ENCODE measurements at regions not wholly inside any gene's neighbourhood (a gene's known extent, or its start where the extent isn't known, plus 50 kb on each side); places are given as distances from the start of the nearest gene placed in this dataset.

DNA sequence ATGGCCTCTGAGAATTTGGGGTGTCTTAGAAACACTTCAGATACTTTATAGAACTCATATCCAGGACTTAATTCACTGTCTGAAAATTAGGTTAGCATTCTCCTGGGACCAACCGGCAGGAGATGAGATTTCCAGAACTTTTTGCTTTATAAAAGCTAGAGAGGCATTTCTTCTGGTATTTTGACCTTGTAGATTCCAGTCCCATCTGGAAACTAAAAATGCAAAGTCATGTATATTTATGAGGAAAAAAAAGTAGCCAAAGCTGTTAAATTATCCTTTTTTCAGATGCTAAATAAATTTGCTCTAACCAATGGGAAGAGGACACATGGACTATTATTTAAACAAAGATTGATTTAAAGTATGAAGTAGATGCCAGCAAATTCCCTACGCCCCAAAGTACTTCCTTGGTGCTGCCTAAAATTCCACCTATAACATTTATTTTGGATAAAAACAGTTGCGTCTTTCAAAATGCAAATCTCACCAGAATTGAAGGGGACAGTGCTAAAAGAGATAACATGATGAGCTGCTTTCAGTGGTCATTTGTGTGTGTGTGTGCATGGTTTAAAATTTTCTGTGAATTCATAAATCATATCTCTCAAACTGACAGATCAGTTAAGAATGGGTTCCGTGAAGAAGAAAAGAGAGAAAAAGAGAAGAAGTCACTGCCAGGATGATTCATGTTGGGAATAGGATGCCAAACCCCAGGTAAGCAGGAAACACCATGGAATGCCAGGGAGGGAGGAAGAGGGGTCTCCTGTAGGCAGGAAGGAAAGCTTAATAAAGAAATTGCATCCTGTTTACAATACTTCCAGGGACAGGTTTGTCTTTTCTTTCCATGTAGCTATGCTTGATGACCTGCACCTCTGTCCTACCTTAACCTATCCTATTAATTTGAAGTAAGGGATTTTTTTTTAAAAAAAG is 97.7 kb upstream of the RGS6 start:
- ChIA-PET POLR2A (ENCODE audit: partially characterized antibody) (no interaction called here), CTCF (ENCODE audit: partially characterized antibody) (interaction anchor here (2.7 kb wide), 1 partner anchor 20 kb away, joined by 10 read pairs; no protein-coding TSS in a partner anchor)
- intact Hi-C loops (cut with micrococcal nuclease): no loop called here
- Mint-ChIP-seq H3K4me3 (no peak overlapping the region), H3K27ac (no peak overlapping the region), H3K27me3 (peaks cover 7 to 8% of the 10 kb centered on the region in 2 donors), H3K36me3 (no peaks in the 10 kb centered on the region), H3K4me1 (no peaks in the 10 kb centered on the region), H3K9me3 (peaks cover 1 to 28% (median 17%) of the 10 kb centered on the region in 8 donors)
- no peak overlapping the region for H3K27ac ChIP-seq (ENCODE audit: low read depth, low read length)
- no peak for DNase-seq
- no peaks in the 10 kb centered on the region for H3K9me3 ChIP-seq (ENCODE audit: control insufficient read depth in 1 of 2, low read length in 2 of 2)
- H3K36me3 ChIP-seq (ENCODE audit: insufficient read depth, low read length): no peaks in the 10 kb centered on the region
- H3K27me3 ChIP-seq (ENCODE audit: insufficient read depth, low read length): no peaks in the 10 kb centered on the region
- H3K4me1 ChIP-seq (ENCODE audit: insufficient read depth, low read length): no peaks in the 10 kb centered on the region
- no peak overlapping the region for H3K4me3 ChIP-seq (ENCODE audit: low read length in 2 of 2)

DNA sequence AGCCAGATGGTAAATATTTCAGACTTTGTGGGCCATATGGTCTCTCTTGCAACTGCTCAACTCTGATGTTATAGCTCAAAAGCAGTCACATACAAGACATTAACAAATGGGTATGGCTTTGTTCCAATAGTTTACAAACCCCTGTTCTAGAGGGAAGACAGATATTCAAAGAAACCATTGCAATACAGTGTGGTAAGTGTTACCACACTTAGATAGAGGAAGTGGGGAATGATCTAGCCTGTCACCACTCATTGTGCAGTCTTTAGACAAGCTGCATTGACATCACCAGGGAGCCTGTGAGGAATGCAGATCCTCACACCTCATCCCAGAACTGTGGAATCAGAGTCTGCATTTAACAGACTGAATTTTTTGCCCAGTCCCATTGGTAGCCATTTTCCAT is 80.0 kb upstream of the RGS6 start:
- H3K4me3 Mint-ChIP-seq: no peak overlapping the region
- peaks cover 5% of the 10 kb centered on the region for H3K27me3 ChIP-seq (ENCODE audit: insufficient read depth, low read length)
- H3K27me3 Mint-ChIP-seq: peaks cover 29 to 33% of the 10 kb centered on the region in 2 donors
- no peaks in the 10 kb centered on the region for H3K36me3 ChIP-seq (ENCODE audit: insufficient read depth, low read length)
- no peaks in the 10 kb centered on the region for H3K4me1 ChIP-seq (ENCODE audit: insufficient read depth, low read length)
- H3K27ac ChIP-seq (ENCODE audit: low read depth, low read length): no peak overlapping the region
- H3K36me3 Mint-ChIP-seq: no peaks in the 10 kb centered on the region
- no peak overlapping the region for H3K27ac Mint-ChIP-seq
- ChIA-PET POLR2A (ENCODE audit: partially characterized antibody) (no interaction called here), CTCF (ENCODE audit: partially characterized antibody) (no interaction called here)
- H3K4me1 Mint-ChIP-seq: peaks cover 0 to 5% (median 2%) of the 10 kb centered on the region in 4 donors
- intact Hi-C loops (cut with micrococcal nuclease): no loop called here
- no peak for DNase-seq
- H3K9me3 Mint-ChIP-seq: peaks cover 0 to 18% (median 13%) of the 10 kb centered on the region in 8 donors
- H3K9me3 ChIP-seq (ENCODE audit: control insufficient read depth in 1 of 2, low read length in 2 of 2): no peaks in the 10 kb centered on the region
- H3K4me3 ChIP-seq (ENCODE audit: low read length in 2 of 2): no peak overlapping the region

DNA sequence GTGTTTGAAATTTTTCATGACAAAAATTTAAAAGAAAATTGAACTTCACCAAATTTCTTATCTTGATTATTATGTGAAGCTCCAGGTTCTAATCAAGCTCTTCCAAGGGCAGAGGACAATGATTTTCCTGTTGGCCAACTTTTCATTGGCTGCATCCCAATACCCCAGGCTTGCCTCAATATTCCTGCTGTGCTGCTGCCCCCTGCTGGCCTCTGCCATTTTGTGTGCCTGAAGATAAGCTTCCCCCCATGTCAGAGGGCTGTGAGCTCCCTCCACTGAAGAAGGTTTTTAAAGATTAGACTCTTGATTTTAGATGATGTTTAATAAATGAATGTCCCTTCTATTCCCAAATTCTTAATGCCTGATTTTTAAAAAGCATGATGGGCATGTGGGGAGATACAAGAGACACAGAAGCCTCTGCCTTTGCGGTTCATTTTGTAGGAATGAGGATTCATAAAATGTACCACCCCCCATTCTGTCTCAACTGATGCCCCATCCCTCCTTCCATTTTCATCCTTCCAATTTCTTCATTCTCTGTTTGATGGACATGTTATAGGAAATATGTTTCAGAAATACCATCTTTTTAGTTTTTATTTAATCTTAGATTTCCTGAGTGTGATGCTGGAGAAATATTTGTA is 76.7 kb upstream of the RGS6 start:
- intact Hi-C loops (cut with micrococcal nuclease): no loop called here

GRCh38 chr14:71856199-71856919 is 75.9 kb upstream of the RGS6 start:
- no peak overlapping the region for H3K27ac ChIP-seq (ENCODE audit: low read depth, low read length)
- ChIA-PET CTCF (ENCODE audit: partially characterized antibody) (interaction anchor here (2.3 kb wide), 1 partner anchor 22 kb away, joined by 10 read pairs; no protein-coding TSS in a partner anchor), POLR2A (ENCODE audit: partially characterized antibody) (no interaction called here)
- no peak overlapping the region for H3K4me3 Mint-ChIP-seq
- intact Hi-C loops (cut with micrococcal nuclease): no loop called here
- H3K9me3 Mint-ChIP-seq: peaks cover 2 to 20% (median 8%) of the 10 kb centered on the region in 8 donors
- H3K36me3 ChIP-seq (ENCODE audit: insufficient read depth, low read length): no peaks in the 10 kb centered on the region
- H3K4me1 ChIP-seq (ENCODE audit: insufficient read depth, low read length): no peaks in the 10 kb centered on the region
- H3K36me3 Mint-ChIP-seq: no peaks in the 10 kb centered on the region
- no peaks in the 10 kb centered on the region for H3K9me3 ChIP-seq (ENCODE audit: control insufficient read depth in 1 of 2, low read length in 2 of 2)
- no peak overlapping the region for H3K27ac Mint-ChIP-seq
- peaks cover 5% of the 10 kb centered on the region for H3K27me3 ChIP-seq (ENCODE audit: insufficient read depth, low read length)
- peaks cover 0 to 5% (median 2%) of the 10 kb centered on the region in 4 donors for H3K4me1 Mint-ChIP-seq
- no peak for DNase-seq
- H3K4me3 ChIP-seq (ENCODE audit: low read length in 2 of 2): no peak overlapping the region
- peaks cover 35 to 58% of the 10 kb centered on the region in 2 donors for H3K27me3 Mint-ChIP-seq

More for the DNA sequence above, 76.7 kb upstream of the RGS6 start:
- no peak overlapping the region for H3K4me3 Mint-ChIP-seq
- Histone ChIP-seq H3K36me3 (ENCODE audit: insufficient read depth, low read length) (no peaks in the 10 kb centered on the region), H3K4me1 (ENCODE audit: insufficient read depth, low read length) (no peaks in the 10 kb centered on the region), H3K27me3 (ENCODE audit: insufficient read depth, low read length) (peaks cover 5% of the 10 kb centered on the region), H3K27ac (ENCODE audit: low read depth, low read length) (no peak overlapping the region), H3K9me3 (ENCODE audit: control insufficient read depth in 1 of 2, low read length in 2 of 2) (no peaks in the 10 kb centered on the region), H3K4me3 (ENCODE audit: low read length in 2 of 2) (no peak overlapping the region)
- peaks cover 0 to 5% (median 2%) of the 10 kb centered on the region in 4 donors for H3K4me1 Mint-ChIP-seq
- no peak overlapping the region for H3K27ac Mint-ChIP-seq
- H3K27me3 Mint-ChIP-seq: peaks cover 39 to 53% of the 10 kb centered on the region in 2 donors
- peak in 3 of 5 donors; percentile 8 to 21 (median 9) for DNase-seq
- CTCF ChIA-PET (ENCODE audit: partially characterized antibody): interaction anchor here (0.6 to 2.3 kb wide), 6 partner anchors 10 to 717 kb away, joined by 3 to 14 read pairs (median 6); no protein-coding TSS in a partner anchor
- peaks cover 2 to 19% (median 8%) of the 10 kb centered on the region in 8 donors for H3K9me3 Mint-ChIP-seq
- POLR2A ChIA-PET (ENCODE audit: partially characterized antibody): no interaction called here
- no peaks in the 10 kb centered on the region for H3K36me3 Mint-ChIP-seq

- H3K9me3 Mint-ChIP-seq: peaks cover 0 to 6% (median 2%) of the 10 kb centered on the region in 8 donors
- ChIA-PET POLR2A (ENCODE audit: partially characterized antibody) (no interaction called here), CTCF (ENCODE audit: partially characterized antibody) (no interaction called here)
- no peaks in the 10 kb centered on the region for H3K27me3 ChIP-seq (ENCODE audit: insufficient read depth, low read length)
- no peaks in the 10 kb centered on the region for H3K9me3 ChIP-seq (ENCODE audit: control insufficient read depth in 1 of 2, low read length in 2 of 2)
- H3K4me3 Mint-ChIP-seq: no peak overlapping the region
- no peaks in the 10 kb centered on the region for H3K36me3 ChIP-seq (ENCODE audit: insufficient read depth, low read length)
- no peak overlapping the region for H3K4me3 ChIP-seq (ENCODE audit: low read length in 2 of 2)
- H3K27me3 Mint-ChIP-seq: peaks cover 14 to 28% of the 10 kb centered on the region in 2 donors
- no peak overlapping the region for H3K27ac ChIP-seq (ENCODE audit: low read depth, low read length)
- no peaks in the 10 kb centered on the region for H3K4me1 Mint-ChIP-seq
- DNase-seq: no peak
- H3K4me1 ChIP-seq (ENCODE audit: insufficient read depth, low read length): no peaks in the 10 kb centered on the region
- H3K36me3 Mint-ChIP-seq: no peaks in the 10 kb centered on the region
- no peak overlapping the region for H3K27ac Mint-ChIP-seq
- intact Hi-C loops (cut with micrococcal nuclease): no loop called here
Observed at GRCh38 chr14:71863049-71863448, 69.2 kb upstream of the RGS6 start.

DNA sequence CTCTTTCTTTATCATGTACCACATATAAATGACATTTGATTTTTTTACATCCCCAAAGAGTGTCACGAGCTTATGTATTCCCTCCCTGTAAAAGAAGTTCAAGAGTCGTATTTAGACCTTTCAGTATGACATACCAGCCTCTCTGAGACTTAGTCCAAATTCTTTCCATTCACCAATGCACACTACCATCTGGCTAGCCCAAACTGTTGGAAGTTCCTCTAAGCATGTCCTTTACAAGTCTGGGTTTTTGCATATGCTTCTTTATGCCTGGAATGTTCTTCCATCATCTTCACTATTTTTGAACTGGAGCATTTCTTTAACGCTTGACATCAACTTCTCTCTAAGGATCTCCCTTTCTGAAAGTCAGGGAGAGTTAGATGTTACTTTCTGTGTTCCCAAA is 68.5 kb upstream of the RGS6 start:
- Mint-ChIP-seq H3K27ac (no peak overlapping the region), H3K27me3 (peaks cover 10 to 27% of the 10 kb centered on the region in 2 donors), H3K9me3 (peaks cover 0 to 4% (median 0%) of the 10 kb centered on the region in 8 donors), H3K4me3 (no peak overlapping the region), H3K4me1 (no peaks in the 10 kb centered on the region), H3K36me3 (no peaks in the 10 kb centered on the region)
- no peak overlapping the region for H3K27ac ChIP-seq (ENCODE audit: low read depth, low read length)
- H3K27me3 ChIP-seq (ENCODE audit: insufficient read depth, low read length): no peaks in the 10 kb centered on the region
- H3K9me3 ChIP-seq (ENCODE audit: control insufficient read depth in 1 of 2, low read length in 2 of 2): no peaks in the 10 kb centered on the region
- no peaks in the 10 kb centered on the region for H3K4me1 ChIP-seq (ENCODE audit: insufficient read depth, low read length)
- POLR2A ChIA-PET (ENCODE audit: partially characterized antibody): no interaction called here
- intact Hi-C loops (cut with micrococcal nuclease): no loop called here
- H3K4me3 ChIP-seq (ENCODE audit: low read length in 2 of 2): no peak overlapping the region
- DNase-seq: no peak
- CTCF ChIA-PET (ENCODE audit: partially characterized antibody): no interaction called here
- no peaks in the 10 kb centered on the region for H3K36me3 ChIP-seq (ENCODE audit: insufficient read depth, low read length)

Measured in CD4-positive, alpha-beta memory T cell (primary cell).